ENCODE measurements at regions not wholly inside any gene's neighbourhood (a gene's known extent, or its start where the extent isn't known, plus 50 kb on each side); places are given as distances from the start of the nearest gene placed in this dataset.

- TF ChIP-seq CTCF (IDR thresholded peaks at IDR 0.05) (no peak), POLR2A (IDR thresholded peaks at IDR 0.05) (no peak)
Measured at GRCh38 chr1:90836345-90836679, 119.2 kb upstream of the BARHL2 start.

Measured in uterus (tissue), 2 donors.